BLaER1 (cell line): ENCODE measurements at regions not wholly inside any gene's neighbourhood (a gene's known extent, or its start where the extent isn't known, plus 50 kb on each side); places are given as distances from the start of the nearest gene placed in this dataset.

Experiments
- H3K27ac ChIP-seq: shearing (Covaris generic); formaldehyde crosslinking; 2 replicates; pipeline ENCODE4 v1.8.1; 2022
- H3K27me3 ChIP-seq: shearing (Covaris generic); formaldehyde crosslinking; 2 replicates; pipeline ENCODE4 v1.8.1; 2022
- H3K36me3 ChIP-seq: shearing (Covaris generic); formaldehyde crosslinking; 2 replicates; pipeline ENCODE4 v1.8.1; 2022
- H3K4me1 ChIP-seq: shearing (Covaris generic); formaldehyde crosslinking; 2 replicates; pipeline ENCODE4 v1.8.1; 2022
- H3K4me2 ChIP-seq: shearing (Covaris generic); formaldehyde crosslinking; 2 replicates; pipeline ENCODE4 v1.8.1; 2022
- H3K4me3 ChIP-seq: shearing (Covaris generic); formaldehyde crosslinking; 2 replicates; pipeline ENCODE4 v1.8.1; 2022
- H3K9ac ChIP-seq: shearing (Covaris generic); formaldehyde crosslinking; 2 replicates; pipeline ENCODE4 v1.8.1; 2022
- H3K9me3 ChIP-seq: shearing (Covaris generic); formaldehyde crosslinking; 2 replicates; pipeline ENCODE4 v1.8.1; 2022
- H4K20me1 ChIP-seq: shearing (Covaris generic); formaldehyde crosslinking; 2 replicates; pipeline ENCODE4 v1.8.1; 2022
- Cebpa-rat ChIP-seq: shearing (Covaris generic); IDR thresholded peaks from 2 replicates; pipeline ENCODE4 v1.8.1; 2022

DNA sequence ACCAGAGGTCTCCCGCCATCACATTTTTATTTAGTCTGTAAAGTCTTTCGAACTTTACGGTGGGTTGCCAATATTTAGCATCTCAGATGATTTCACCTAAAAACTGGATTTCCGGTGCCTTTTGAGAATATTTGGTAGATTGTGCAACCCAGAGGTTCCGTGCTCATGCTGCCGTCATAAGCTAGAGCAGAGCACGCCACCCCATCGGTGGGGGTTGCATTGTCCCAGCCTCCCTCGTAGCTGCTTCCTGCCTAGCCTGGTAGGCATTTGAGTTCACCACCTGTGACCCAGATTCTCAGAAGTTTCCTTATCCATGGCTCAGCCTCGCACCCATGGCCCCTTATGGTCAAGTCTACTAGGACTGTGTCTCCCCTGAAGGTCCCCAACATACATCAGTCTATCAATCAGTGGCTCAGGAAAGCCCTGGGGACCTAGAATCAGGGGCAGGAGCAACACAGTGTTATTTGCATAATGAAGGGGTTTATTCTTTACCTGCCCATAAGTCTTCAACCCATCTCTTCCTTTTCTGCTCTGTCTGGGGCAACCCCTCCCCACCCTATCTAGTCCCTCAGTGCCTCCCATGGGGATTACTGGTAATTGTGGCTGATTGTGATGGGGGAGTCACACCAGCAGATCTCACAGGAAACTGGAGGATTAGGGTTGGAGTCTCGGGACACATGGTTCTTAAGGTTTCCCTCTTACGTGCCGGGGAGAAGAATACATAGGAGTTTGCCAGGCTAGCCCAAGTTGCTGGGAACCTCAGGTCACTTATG lies 152.3 kb downstream of the PHETA1 start:
- no peak for TF ChIP-seq Cebpa-rat
- Histone ChIP-seq H4K20me1 (peaks cover 5% of the 10 kb centered on the region; the same call in 1 of the 2 replicates), H3K9me3 (no peaks in the 10 kb centered on the region), H3K27me3 (no peaks in the 10 kb centered on the region), H3K9ac (no peak overlapping the region), H3K4me3 (no peak overlapping the region), H3K4me2 (peak overlapping the region; percentile 45), H3K4me1 (peaks cover 12% of the 10 kb centered on the region), H3K36me3 (no peaks in the 10 kb centered on the region), H3K27ac (no peak overlapping the region)

DNA sequence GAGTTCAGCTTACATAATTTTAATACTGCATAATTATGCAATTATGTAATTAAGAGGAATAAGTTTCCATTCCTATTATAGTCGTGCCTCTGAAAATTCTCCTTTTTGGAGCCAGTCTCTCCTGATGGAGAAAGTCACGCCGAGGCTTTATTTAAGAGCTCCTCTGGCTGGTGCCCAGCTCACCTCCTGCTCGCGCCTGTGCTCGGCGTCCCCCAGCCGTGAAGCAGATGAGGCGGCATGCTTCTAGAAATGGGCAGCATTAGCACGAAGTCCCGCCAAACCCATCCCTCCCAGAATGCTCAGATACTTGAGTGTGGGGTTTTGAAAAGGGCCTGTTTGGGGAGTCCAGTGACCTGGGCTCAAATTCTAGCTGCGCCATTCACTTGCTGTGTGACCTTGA lies 153.0 kb downstream of the PHETA1 start:
- H4K20me1 ChIP-seq: peaks cover 5% of the 10 kb centered on the region; the same call in 1 of the 2 replicates
- H3K27ac ChIP-seq: no peak overlapping the region
- no peak overlapping the region for H3K4me3 ChIP-seq
- TF ChIP-seq Cebpa-rat: no peak
- no peaks in the 10 kb centered on the region for H3K36me3 ChIP-seq
- no peak overlapping the region for H3K9ac ChIP-seq
- no peaks in the 10 kb centered on the region for H3K9me3 ChIP-seq
- H3K4me2 ChIP-seq: no peak overlapping the region
- H3K4me1 ChIP-seq: peaks cover 12% of the 10 kb centered on the region
- H3K27me3 ChIP-seq: no peaks in the 10 kb centered on the region

DNA sequence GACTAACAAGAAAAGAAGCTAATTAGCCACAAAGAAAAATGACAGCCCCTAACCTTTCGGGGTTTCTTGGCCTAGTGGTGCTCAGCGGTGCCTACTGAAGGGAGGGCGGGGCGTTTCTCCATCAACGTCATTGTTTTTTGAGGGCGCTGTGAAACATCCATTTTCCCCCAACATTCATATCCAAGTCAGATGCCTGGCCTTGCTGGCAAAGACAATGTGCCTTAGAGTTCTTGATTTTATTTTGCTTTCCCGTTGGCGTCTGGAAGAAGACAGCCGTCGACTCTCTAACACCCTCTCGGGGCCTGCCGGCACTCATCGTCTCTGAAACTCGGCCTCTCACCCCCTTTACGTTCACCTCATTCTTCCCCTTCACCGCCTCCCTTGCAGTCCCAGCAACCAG lies 154.5 kb downstream of the PHETA1 start:
- Histone ChIP-seq H4K20me1 (peaks cover 5% of the 10 kb centered on the region; the same call in 1 of the 2 replicates), H3K27ac (no peak overlapping the region), H3K27me3 (no peaks in the 10 kb centered on the region), H3K9ac (no peak overlapping the region), H3K36me3 (no peaks in the 10 kb centered on the region), H3K9me3 (no peaks in the 10 kb centered on the region), H3K4me1 (peaks cover 12% of the 10 kb centered on the region), H3K4me2 (no peak overlapping the region), H3K4me3 (no peak overlapping the region)
- no peak for TF ChIP-seq Cebpa-rat

DNA sequence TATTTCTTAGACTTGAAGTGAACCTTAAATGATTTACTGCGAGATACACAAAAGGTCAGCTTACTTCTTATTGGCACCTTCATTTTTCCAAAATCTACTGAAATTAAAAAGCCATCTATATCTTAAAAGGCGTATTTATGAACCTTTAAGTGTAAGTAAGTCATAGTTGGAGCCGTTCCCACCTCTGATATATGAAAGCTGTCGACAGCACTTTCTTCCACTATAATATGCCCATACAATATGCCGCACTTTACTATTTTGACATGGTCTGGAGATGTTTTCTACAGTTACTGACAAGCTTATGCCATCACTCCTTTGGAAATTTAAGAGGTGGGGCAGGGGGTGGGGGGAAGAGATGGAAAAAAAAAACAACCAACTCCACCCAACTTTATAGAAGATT lies 155.3 kb downstream of the PHETA1 start:
- no peak overlapping the region for H3K27ac ChIP-seq
- H3K4me2 ChIP-seq: no peak overlapping the region
- no peak overlapping the region for H3K4me3 ChIP-seq
- H3K27me3 ChIP-seq: no peaks in the 10 kb centered on the region
- H3K4me1 ChIP-seq: peaks cover 12% of the 10 kb centered on the region
- no peak overlapping the region for H3K9ac ChIP-seq
- TF ChIP-seq Cebpa-rat: no peak
- no peaks in the 10 kb centered on the region for H3K36me3 ChIP-seq
- peaks cover 5% of the 10 kb centered on the region; the same call in 1 of the 2 replicates for H4K20me1 ChIP-seq
- H3K9me3 ChIP-seq: no peaks in the 10 kb centered on the region

DNA sequence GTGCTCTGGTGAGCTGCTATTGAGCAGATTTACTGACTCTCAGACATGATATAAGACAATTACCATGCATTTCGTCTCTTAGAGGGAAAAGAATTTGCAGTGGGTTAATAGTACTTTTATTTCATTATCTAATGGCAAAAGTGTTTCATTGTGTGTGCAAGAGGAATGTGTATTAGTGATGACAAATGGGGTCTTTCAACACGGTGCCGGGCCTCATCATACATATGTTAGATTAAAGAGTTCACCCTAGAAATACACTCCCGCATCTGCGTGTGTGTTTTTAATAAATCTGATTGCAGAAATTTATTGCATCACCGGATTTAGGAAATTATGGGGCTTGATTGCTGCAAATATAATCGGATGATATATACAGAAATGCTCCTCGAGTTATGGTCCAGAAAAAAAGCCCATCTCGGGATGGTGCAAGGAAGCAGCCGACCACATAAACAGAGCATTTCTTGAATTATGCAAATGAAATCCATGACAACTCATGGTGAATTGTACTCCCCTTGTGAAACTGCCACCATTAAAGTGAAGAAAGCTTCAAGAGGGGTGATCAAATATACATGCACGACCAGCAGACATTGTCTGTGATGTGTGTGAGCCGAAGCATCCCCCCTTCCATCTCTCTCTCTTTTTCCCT lies 156.0 kb downstream of the PHETA1 start:
- Histone ChIP-seq H3K9ac (no peak overlapping the region), H3K27ac (no peak overlapping the region), H3K4me1 (peaks cover 12% of the 10 kb centered on the region), H3K4me2 (no peak overlapping the region), H3K36me3 (no peaks in the 10 kb centered on the region), H3K4me3 (no peak overlapping the region), H3K27me3 (no peaks in the 10 kb centered on the region), H3K9me3 (no peaks in the 10 kb centered on the region), H4K20me1 (peaks cover 5% of the 10 kb centered on the region; the same call in 1 of the 2 replicates)
- no peak for TF ChIP-seq Cebpa-rat

DNA sequence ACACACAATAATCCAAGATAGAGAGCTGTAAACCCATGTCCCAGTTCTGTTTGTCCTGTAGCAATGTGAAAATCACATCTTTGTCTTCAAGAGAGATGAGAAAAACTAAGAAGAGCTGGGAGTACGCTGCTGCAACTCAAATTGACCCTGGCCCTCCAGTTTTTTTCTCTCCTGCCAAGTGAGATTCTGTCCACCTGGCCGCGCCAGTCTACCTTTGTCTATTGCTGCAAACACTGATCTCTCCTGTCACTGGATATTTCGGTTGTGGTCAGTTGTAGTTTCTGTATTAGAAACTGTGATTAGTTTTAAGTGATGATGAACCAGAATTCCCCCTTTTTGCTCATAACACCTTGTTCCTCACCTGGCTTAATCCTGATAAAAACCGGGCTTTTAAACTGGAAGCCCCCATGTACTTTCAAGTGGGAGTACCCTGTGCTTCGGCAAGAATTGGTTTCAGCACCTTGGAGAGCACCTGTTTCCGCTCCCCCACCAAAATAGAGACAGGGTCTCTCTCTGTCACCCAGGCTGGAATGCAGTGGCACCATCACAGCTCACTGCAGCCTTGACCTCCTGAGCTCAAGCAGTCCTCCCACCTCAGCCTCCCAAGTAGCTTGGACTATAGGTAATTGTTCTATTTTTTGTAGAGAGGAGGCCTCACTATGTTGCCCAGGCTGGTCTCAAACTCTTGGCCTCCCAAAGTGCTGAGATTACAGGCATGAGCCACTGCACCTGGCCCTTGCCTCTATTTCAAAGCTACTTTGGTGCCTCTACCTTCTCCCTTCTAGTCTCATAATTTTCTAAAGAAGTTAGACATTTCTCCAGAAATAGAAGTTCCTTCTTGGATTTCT lies 156.8 kb downstream of the PHETA1 start:
- Histone ChIP-seq H3K9ac (no peak overlapping the region), H3K4me2 (no peak overlapping the region), H3K4me1 (peaks cover 10% of the 10 kb centered on the region), H3K27ac (no peak overlapping the region), H3K27me3 (no peaks in the 10 kb centered on the region), H3K36me3 (no peaks in the 10 kb centered on the region), H3K9me3 (no peaks in the 10 kb centered on the region), H4K20me1 (peaks cover 5% of the 10 kb centered on the region; the same call in 1 of the 2 replicates), H3K4me3 (no peak overlapping the region)
- no peak for TF ChIP-seq Cebpa-rat

GRCh38 chr12:111209811-111210210 lies 159.1 kb downstream of the PHETA1 start:
- H3K4me3 ChIP-seq: no peak overlapping the region
- H3K27me3 ChIP-seq: no peaks in the 10 kb centered on the region
- TF ChIP-seq Cebpa-rat: no peak
- H4K20me1 ChIP-seq: peaks cover 5% of the 10 kb centered on the region; the same call in 1 of the 2 replicates
- no peak overlapping the region for H3K27ac ChIP-seq
- no peaks in the 10 kb centered on the region for H3K36me3 ChIP-seq
- H3K4me2 ChIP-seq: no peak overlapping the region
- H3K9ac ChIP-seq: no peak overlapping the region
- H3K9me3 ChIP-seq: no peaks in the 10 kb centered on the region
- no peaks in the 10 kb centered on the region for H3K4me1 ChIP-seq

- no peak for TF ChIP-seq Cebpa-rat
- Histone ChIP-seq H3K4me1 (no peaks in the 10 kb centered on the region), H3K9me3 (no peaks in the 10 kb centered on the region), H3K36me3 (no peaks in the 10 kb centered on the region), H3K27ac (no peak overlapping the region), H3K27me3 (no peaks in the 10 kb centered on the region), H3K9ac (no peak overlapping the region), H3K4me3 (no peak overlapping the region), H4K20me1 (no peaks in the 10 kb centered on the region; the same call in 1 of the 2 replicates), H3K4me2 (no peak overlapping the region)
Measured at GRCh38 chr12:111207761-111208160, 161.1 kb downstream of the PHETA1 start.

- Histone ChIP-seq H3K27me3 (no peaks in the 10 kb centered on the region), H3K4me2 (no peak overlapping the region), H4K20me1 (no peaks in the 10 kb centered on the region; the same call in 1 of the 2 replicates), H3K36me3 (no peaks in the 10 kb centered on the region), H3K9me3 (no peaks in the 10 kb centered on the region), H3K4me3 (no peak overlapping the region), H3K27ac (no peak overlapping the region), H3K9ac (no peak overlapping the region), H3K4me1 (no peaks in the 10 kb centered on the region)
- no peak for TF ChIP-seq Cebpa-rat
Measured at GRCh38 chr12:111204788-111205241, 164.1 kb downstream of the PHETA1 start.
